Nephron progenitor cell (in vitro differentiated cells): ENCODE measurements at regions not wholly inside any gene's neighbourhood (a gene's known extent, or its start where the extent isn't known, plus 50 kb on each side); places are given as distances from the start of the nearest gene placed in this dataset.
"Not testable (repeated sequence)": the region's sequence is repeated elsewhere in the genome, so short reads cannot be mapped to it uniquely, and the experiment has no call there.

Source experiments
- DNase-seq: peaks from one replicate; pipeline ENCODE4 v3.0.0; 2021
- H3K27ac Mint-ChIP-seq: 2 replicates; pipeline ENCODE4 v1.8.0; 2021; ENCODE audit warnings: mild to moderate bottlenecking, moderate library complexity, mixed read lengths
- H3K27me3 Mint-ChIP-seq: 2 replicates; pipeline ENCODE4 v1.8.0; 2021; ENCODE audit warnings: mild to moderate bottlenecking, low read depth, mixed read lengths; ENCODE audit not compliant: poor library complexity
- H3K36me3 Mint-ChIP-seq: 2 replicates; pipeline ENCODE4 v1.8.0; 2021; ENCODE audit warnings: low read depth, mixed read lengths
- H3K4me1 Mint-ChIP-seq: 2 replicates; pipeline ENCODE4 v1.8.0; 2021; ENCODE audit warnings: mixed read lengths
- H3K4me3 Mint-ChIP-seq: 2 replicates; pipeline ENCODE4 v1.8.0; 2021; ENCODE audit warnings: mild to moderate bottlenecking, moderate library complexity, mixed read lengths
- H3K9me3 Mint-ChIP-seq: 2 replicates; pipeline ENCODE4 v1.8.0; 2021; ENCODE audit warnings: mild to moderate bottlenecking, moderate library complexity, mixed read lengths
- CTCF ChIP-seq: fragments of 200-600 bp; sonication (generic); IDR thresholded peaks from 2 replicates; pipeline ENCODE4 v1.5.0; 2021; ENCODE audit warnings: antibody characterized with exemption

- no peak for TF ChIP-seq CTCF
- H3K9me3 Mint-ChIP-seq: peaks cover 11% of the 10 kb centered on the region
- DNase-seq: no peak
- H3K36me3 Mint-ChIP-seq: peaks cover 3% of the 10 kb centered on the region
- peaks cover 6% of the 10 kb centered on the region for H3K27me3 Mint-ChIP-seq
- peaks cover 9% of the 10 kb centered on the region for H3K4me1 Mint-ChIP-seq
- H3K4me3 Mint-ChIP-seq: no peak overlapping the region
- H3K27ac Mint-ChIP-seq: peak overlapping the region; percentile 40
Measured at GRCh38 chr11:33532720-33533385, 167.8 kb downstream of the C11orf91 start.

- no peak for TF ChIP-seq CTCF
- Mint-ChIP-seq H3K27ac (no peak overlapping the region), H3K4me1 (peaks cover 9% of the 10 kb centered on the region)
Measured at GRCh38 chr11:33532257-33532656, 168.4 kb downstream of the C11orf91 start.

GRCh38 chr11:33531743-33532181 lies 168.9 kb downstream of the C11orf91 start:
- Mint-ChIP-seq H3K9me3 (peaks cover 22% of the 10 kb centered on the region), H3K4me3 (no peak overlapping the region), H3K27ac (no peak overlapping the region), H3K27me3 (peaks cover 7% of the 10 kb centered on the region), H3K36me3 (peaks cover 10% of the 10 kb centered on the region), H3K4me1 (peaks cover 9% of the 10 kb centered on the region)
- no peak for DNase-seq
- no peak for TF ChIP-seq CTCF

More at GRCh38 chr11:33532257-33532656, 168.4 kb downstream of the C11orf91 start:
- DNase-seq: no peak
- Mint-ChIP-seq H3K4me3 (no peak overlapping the region), H3K27me3 (peaks cover 5% of the 10 kb centered on the region), H3K36me3 (peaks cover 5% of the 10 kb centered on the region), H3K9me3 (peaks cover 17% of the 10 kb centered on the region)

- DNase-seq: no peak
Measured at GRCh38 chr11:33530815-33531214, 169.8 kb downstream of the C11orf91 start.

GRCh38 chr11:33529461-33529860 lies 171.2 kb downstream of the C11orf91 start:
- no peak overlapping the region for H3K27ac Mint-ChIP-seq
- H3K36me3 Mint-ChIP-seq: peaks cover 8% of the 10 kb centered on the region

More at GRCh38 chr11:33530815-33531214, 169.8 kb downstream of the C11orf91 start:
- Mint-ChIP-seq H3K4me1 (peaks cover 10% of the 10 kb centered on the region), H3K27ac (no peak overlapping the region), H3K4me3 (no peak overlapping the region), H3K9me3 (peaks cover 27% of the 10 kb centered on the region), H3K27me3 (peaks cover 7% of the 10 kb centered on the region), H3K36me3 (peaks cover 11% of the 10 kb centered on the region)
- TF ChIP-seq CTCF: no peak

GRCh38 chr11:33527738-33528137 lies 172.9 kb downstream of the C11orf91 start:
- H3K4me1 Mint-ChIP-seq: peaks cover 12% of the 10 kb centered on the region
- DNase-seq, H3K27ac Mint-ChIP-seq, H3K27me3 Mint-ChIP-seq, H3K4me3 Mint-ChIP-seq, H3K36me3 Mint-ChIP-seq: not testable (repeated sequence)
- peaks cover 24% of the 10 kb centered on the region for H3K9me3 Mint-ChIP-seq

More at GRCh38 chr11:33529461-33529860, 171.2 kb downstream of the C11orf91 start:
- Mint-ChIP-seq H3K27me3 (peaks cover 7% of the 10 kb centered on the region), H3K4me1 (peaks cover 19% of the 10 kb centered on the region), H3K9me3 (peaks cover 24% of the 10 kb centered on the region), H3K4me3 (no peak overlapping the region)
- TF ChIP-seq CTCF: no peak
- no peak for DNase-seq
